ENCODE measurements at regions not wholly inside any gene's neighbourhood (a gene's known extent, or its start where the extent isn't known, plus 50 kb on each side); places are given as distances from the start of the nearest gene placed in this dataset.

- Histone ChIP-seq H3K9me3 (ENCODE audit: insufficient read depth, low read depth, low read length) (no peaks in the 10 kb centered on the region), H3K9ac (ENCODE audit: low read depth, low read length) (no peak overlapping the region), H3K27me3 (ENCODE audit: insufficient read depth, low read length) (peaks cover 9% of the 10 kb centered on the region; the same call in 1 of the 2 replicates), H3K4me3 (ENCODE audit: low read length) (no peak overlapping the region), H3K36me3 (ENCODE audit: insufficient read depth, low read depth, low read length) (no peaks in the 10 kb centered on the region), H3K4me1 (ENCODE audit: insufficient read depth, low read length) (peaks cover 8% of the 10 kb centered on the region; the same call in 1 of the 2 replicates), H3K27ac (ENCODE audit: low read length) (no peak overlapping the region)
Measured at GRCh38 chr3:43870120-43870519, 179.4 kb downstream of the ABHD5 start.

GRCh38 chr3:43870844-43871626 is 180.3 kb downstream of the ABHD5 start:
- H3K4me1 ChIP-seq (ENCODE audit: insufficient read depth, low read length): peaks cover 8% of the 10 kb centered on the region; the same call in 1 of the 2 replicates
- no peak overlapping the region for H3K9ac ChIP-seq (ENCODE audit: low read depth, low read length)
- H3K36me3 ChIP-seq (ENCODE audit: insufficient read depth, low read depth, low read length): no peaks in the 10 kb centered on the region
- H3K4me3 ChIP-seq (ENCODE audit: low read length): no peak overlapping the region
- H3K27ac ChIP-seq (ENCODE audit: low read length): no peak overlapping the region
- H3K9me3 ChIP-seq (ENCODE audit: insufficient read depth, low read depth, low read length): no peaks in the 10 kb centered on the region
- H3K27me3 ChIP-seq (ENCODE audit: insufficient read depth, low read length): peaks cover 9% of the 10 kb centered on the region; the same call in 1 of the 2 replicates

GRCh38 chr3:43871627-43872245 is 181.0 kb downstream of the ABHD5 start:
- peaks cover 9% of the 10 kb centered on the region; the same call in 1 of the 2 replicates for H3K27me3 ChIP-seq (ENCODE audit: insufficient read depth, low read length)
- H3K4me1 ChIP-seq (ENCODE audit: insufficient read depth, low read length): peaks cover 12% of the 10 kb centered on the region; the same call in 1 of the 2 replicates
- no peak overlapping the region for H3K4me3 ChIP-seq (ENCODE audit: low read length)
- no peak overlapping the region for H3K9ac ChIP-seq (ENCODE audit: low read depth, low read length)
- H3K27ac ChIP-seq (ENCODE audit: low read length): no peak overlapping the region
- H3K36me3 ChIP-seq (ENCODE audit: insufficient read depth, low read depth, low read length): no peaks in the 10 kb centered on the region
- no peaks in the 10 kb centered on the region for H3K9me3 ChIP-seq (ENCODE audit: insufficient read depth, low read depth, low read length)

- Histone ChIP-seq H3K27ac (ENCODE audit: low read length) (no peak overlapping the region), H3K4me3 (ENCODE audit: low read length) (no peak overlapping the region), H3K27me3 (ENCODE audit: insufficient read depth, low read length) (peaks cover 9% of the 10 kb centered on the region; the same call in 1 of the 2 replicates), H3K9ac (ENCODE audit: low read depth, low read length) (no peak overlapping the region), H3K36me3 (ENCODE audit: insufficient read depth, low read depth, low read length) (no peaks in the 10 kb centered on the region), H3K4me1 (ENCODE audit: insufficient read depth, low read length) (peaks cover 12% of the 10 kb centered on the region; the same call in 1 of the 2 replicates), H3K9me3 (ENCODE audit: insufficient read depth, low read depth, low read length) (no peaks in the 10 kb centered on the region)
Measured at GRCh38 chr3:43872301-43872700, 181.6 kb downstream of the ABHD5 start.

- H3K27ac ChIP-seq (ENCODE audit: low read length): no peak overlapping the region
- H3K9ac ChIP-seq (ENCODE audit: low read depth, low read length): no peak overlapping the region
- H3K9me3 ChIP-seq (ENCODE audit: insufficient read depth, low read depth, low read length): no peaks in the 10 kb centered on the region
Measured at GRCh38 chr3:43872901-43873300, 182.2 kb downstream of the ABHD5 start.

GRCh38 chr3:43873723-43874122 is 183.0 kb downstream of the ABHD5 start:
- Histone ChIP-seq H3K4me3 (ENCODE audit: low read length) (no peak overlapping the region), H3K4me1 (ENCODE audit: insufficient read depth, low read length) (peaks cover 17% of the 10 kb centered on the region; the same call in 1 of the 2 replicates), H3K9me3 (ENCODE audit: insufficient read depth, low read depth, low read length) (no peaks in the 10 kb centered on the region), H3K27me3 (ENCODE audit: insufficient read depth, low read length) (peaks cover 9% of the 10 kb centered on the region; the same call in 1 of the 2 replicates), H3K9ac (ENCODE audit: low read depth, low read length) (no peak overlapping the region), H3K36me3 (ENCODE audit: insufficient read depth, low read depth, low read length) (no peaks in the 10 kb centered on the region), H3K27ac (ENCODE audit: low read length) (no peak overlapping the region)

More at GRCh38 chr3:43872901-43873300, 182.2 kb downstream of the ABHD5 start:
- no peak overlapping the region for H3K4me3 ChIP-seq (ENCODE audit: low read length)
- no peaks in the 10 kb centered on the region for H3K36me3 ChIP-seq (ENCODE audit: insufficient read depth, low read depth, low read length)
- H3K27me3 ChIP-seq (ENCODE audit: insufficient read depth, low read length): peaks cover 9% of the 10 kb centered on the region; the same call in 1 of the 2 replicates
- H3K4me1 ChIP-seq (ENCODE audit: insufficient read depth, low read length): peaks cover 13% of the 10 kb centered on the region; the same call in 1 of the 2 replicates

- Histone ChIP-seq H3K4me3 (ENCODE audit: low read length) (no peak overlapping the region), H3K9me3 (ENCODE audit: insufficient read depth, low read depth, low read length) (no peaks in the 10 kb centered on the region), H3K27ac (ENCODE audit: low read length) (no peak overlapping the region), H3K4me1 (ENCODE audit: insufficient read depth, low read length) (peaks cover 20% of the 10 kb centered on the region; the same call in 1 of the 2 replicates), H3K36me3 (ENCODE audit: insufficient read depth, low read depth, low read length) (no peaks in the 10 kb centered on the region), H3K27me3 (ENCODE audit: insufficient read depth, low read length) (peaks cover 9% of the 10 kb centered on the region; the same call in 1 of the 2 replicates), H3K9ac (ENCODE audit: low read depth, low read length) (no peak overlapping the region)
Measured at GRCh38 chr3:43874290-43874689, 183.6 kb downstream of the ABHD5 start.

GRCh38 chr3:43874731-43875130 is 184.0 kb downstream of the ABHD5 start:
- Histone ChIP-seq H3K36me3 (ENCODE audit: insufficient read depth, low read depth, low read length) (no peaks in the 10 kb centered on the region), H3K27ac (ENCODE audit: low read length) (no peak overlapping the region), H3K9ac (ENCODE audit: low read depth, low read length) (no peak overlapping the region), H3K27me3 (ENCODE audit: insufficient read depth, low read length) (peaks cover 9% of the 10 kb centered on the region; the same call in 1 of the 2 replicates), H3K4me3 (ENCODE audit: low read length) (no peak overlapping the region), H3K9me3 (ENCODE audit: insufficient read depth, low read depth, low read length) (no peaks in the 10 kb centered on the region), H3K4me1 (ENCODE audit: insufficient read depth, low read length) (peaks cover 20% of the 10 kb centered on the region; the same call in 1 of the 2 replicates)

GRCh38 chr3:43876648-43877047 is 185.9 kb downstream of the ABHD5 start:
- Histone ChIP-seq H3K9ac (ENCODE audit: low read depth, low read length) (no peak overlapping the region), H3K27me3 (ENCODE audit: insufficient read depth, low read length) (peaks cover 5% of the 10 kb centered on the region; the same call in 1 of the 2 replicates), H3K9me3 (ENCODE audit: insufficient read depth, low read depth, low read length) (no peaks in the 10 kb centered on the region), H3K4me3 (ENCODE audit: low read length) (no peak overlapping the region), H3K4me1 (ENCODE audit: insufficient read depth, low read length) (peaks cover 20% of the 10 kb centered on the region; the same call in 1 of the 2 replicates), H3K27ac (ENCODE audit: low read length) (no peak overlapping the region), H3K36me3 (ENCODE audit: insufficient read depth, low read depth, low read length) (no peaks in the 10 kb centered on the region)

GRCh38 chr3:43879166-43879565 is 188.4 kb downstream of the ABHD5 start:
- Histone ChIP-seq H3K4me1 (ENCODE audit: insufficient read depth, low read length) (peaks cover 14% of the 10 kb centered on the region; the same call in 1 of the 2 replicates), H3K9me3 (ENCODE audit: insufficient read depth, low read depth, low read length) (no peaks in the 10 kb centered on the region), H3K36me3 (ENCODE audit: insufficient read depth, low read depth, low read length) (no peaks in the 10 kb centered on the region), H3K9ac (ENCODE audit: low read depth, low read length) (no peak overlapping the region), H3K27me3 (ENCODE audit: insufficient read depth, low read length) (no peaks in the 10 kb centered on the region), H3K4me3 (ENCODE audit: low read length) (no peak overlapping the region), H3K27ac (ENCODE audit: low read length) (no peak overlapping the region)

GRCh38 chr3:43882976-43883680 is 192.4 kb downstream of the ABHD5 start:
- Histone ChIP-seq H3K9me3 (ENCODE audit: insufficient read depth, low read depth, low read length) (no peaks in the 10 kb centered on the region), H3K27ac (ENCODE audit: low read length) (no peak overlapping the region), H3K9ac (ENCODE audit: low read depth, low read length) (no peak overlapping the region), H3K4me3 (ENCODE audit: low read length) (no peak overlapping the region), H3K36me3 (ENCODE audit: insufficient read depth, low read depth, low read length) (no peaks in the 10 kb centered on the region), H3K4me1 (ENCODE audit: insufficient read depth, low read length) (peaks cover 5% of the 10 kb centered on the region; the same call in 1 of the 2 replicates), H3K27me3 (ENCODE audit: insufficient read depth, low read length) (no peaks in the 10 kb centered on the region)

All from iPS-20b (cell line).